Caki2 (cell line): ENCODE measurements at regions not wholly inside any gene's neighbourhood (a gene's known extent, or its start where the extent isn't known, plus 50 kb on each side); places are given as distances from the start of the nearest gene placed in this dataset.
"Not testable (repeated sequence)": the region's sequence is repeated elsewhere in the genome, so short reads cannot be mapped to it uniquely, and the experiment has no call there.

Source experiments
- DNase-seq: peaks from one replicate; pipeline ENCODE4 v3.0.0-alpha.2; 2015; ENCODE audit warnings: low read depth
- in situ Hi-C: cut with HindIII; loops from 2 replicates; pipeline ENCODE4 v1.10.0; 2016; ENCODE audit warnings: low sequenced_read_pairs, low pct_unique_long_range_greater_than_20kb, mixed read lengths

- in situ Hi-C loops: no loop called here
Observed at GRCh38 chr3:86420990-86421739, 569.8 kb downstream of the VGLL3 start.

GRCh38 chr3:86418861-86419260 is 572.1 kb downstream of the VGLL3 start:
- in situ Hi-C loops: no loop called here

More at GRCh38 chr3:86420990-86421739, 569.8 kb downstream of the VGLL3 start:
- DNase-seq: no peak

GRCh38 chr3:86416334-86416733 is 574.6 kb downstream of the VGLL3 start:
- DNase-seq: peak; percentile 16
- in situ Hi-C loops: no loop called here

More at GRCh38 chr3:86418861-86419260, 572.1 kb downstream of the VGLL3 start:
- no peak for DNase-seq

GRCh38 chr3:86413645-86414044 is 577.3 kb downstream of the VGLL3 start:
- DNase-seq: no peak
- in situ Hi-C loops: no loop called here

GRCh38 chr3:86410587-86410986 is 580.4 kb downstream of the VGLL3 start:
- DNase-seq: no peak
- in situ Hi-C loops: no loop called here

GRCh38 chr3:86389759-86390158 is 601.2 kb downstream of the VGLL3 start:
- DNase-seq, in situ Hi-C loops: not testable (repeated sequence)

- no peak for DNase-seq
- in situ Hi-C loops: no loop called here
Observed at GRCh38 chr3:86388820-86389219, 602.1 kb downstream of the VGLL3 start.

GRCh38 chr3:86382556-86382955 is 608.4 kb downstream of the VGLL3 start:
- in situ Hi-C loops: no loop called here

GRCh38 chr3:86381247-86381646 is 609.7 kb downstream of the VGLL3 start:
- no peak for DNase-seq
- in situ Hi-C loops: no loop called here

More at GRCh38 chr3:86382556-86382955, 608.4 kb downstream of the VGLL3 start:
- no peak for DNase-seq

- no peak for DNase-seq
- in situ Hi-C loops: no loop called here
Observed at GRCh38 chr3:86379280-86379679, 611.7 kb downstream of the VGLL3 start.

- no peak for DNase-seq
- in situ Hi-C loops: no loop called here
Observed at GRCh38 chr3:86378829-86379228, 612.1 kb downstream of the VGLL3 start.

GRCh38 chr3:86335566-86335965 is 655.4 kb downstream of the VGLL3 start:
- in situ Hi-C loops: not testable (repeated sequence)

GRCh38 chr3:86333636-86334035 is 657.3 kb downstream of the VGLL3 start:
- in situ Hi-C loops: no loop called here

More at GRCh38 chr3:86335566-86335965, 655.4 kb downstream of the VGLL3 start:
- DNase-seq: not testable (repeated sequence)

GRCh38 chr3:86303935-86304334 is 687.0 kb downstream of the VGLL3 start:
- DNase-seq: no peak
- in situ Hi-C loops: no loop called here

More at GRCh38 chr3:86333636-86334035, 657.3 kb downstream of the VGLL3 start:
- no peak for DNase-seq

GRCh38 chr3:86282106-86282787 is 708.7 kb downstream of the VGLL3 start:
- DNase-seq: no peak
- in situ Hi-C loops: no loop called here

- in situ Hi-C loops: no loop called here
- DNase-seq: no peak
Observed at GRCh38 chr3:86269364-86270155, 721.4 kb downstream of the VGLL3 start.

- in situ Hi-C loops: no loop called here
Observed at GRCh38 chr3:86257955-86258641, 732.9 kb downstream of the VGLL3 start.

GRCh38 chr3:86254480-86254879 is 736.5 kb downstream of the VGLL3 start:
- in situ Hi-C loops: no loop called here
- DNase-seq: no peak

More at GRCh38 chr3:86257955-86258641, 732.9 kb downstream of the VGLL3 start:
- no peak for DNase-seq
